SW 1271 (cell line): ENCODE measurements at regions not wholly inside any gene's neighbourhood (a gene's known extent, or its start where the extent isn't known, plus 50 kb on each side); places are given as distances from the start of the nearest gene placed in this dataset.

Source experiments
- DNase-seq, 2 experiments: peaks; one replicate each; lab custom pipeline; 2025; lab: John Stamatoyannopoulos, UW

- DNase-seq, result no peak
Measured at GRCh38 chr10:3516234-3516922, 268.6 kb downstream of the KLF6 start.

GRCh38 chr10:3514691-3515090, 270.3 kb downstream of the KLF6 start:
- no peak for DNase-seq

GRCh38 chr10:3512263-3512662, 272.7 kb downstream of the KLF6 start:
- DNase-seq, result no peak

- DNase-seq, result no peak
Measured at GRCh38 chr10:3511483-3511882, 273.5 kb downstream of the KLF6 start.

- no peak for DNase-seq
Measured at GRCh38 chr10:3510741-3511140, 274.3 kb downstream of the KLF6 start.

GRCh38 chr10:3509355-3509754, 275.7 kb downstream of the KLF6 start:
- DNase-seq, result no peak

- no peak for DNase-seq
Measured at GRCh38 chr10:3503299-3503698, 281.7 kb downstream of the KLF6 start.

GRCh38 chr10:3502673-3503072, 282.3 kb downstream of the KLF6 start:
- no peak for DNase-seq

- DNase-seq, result no peak
Measured at GRCh38 chr10:3500408-3500856, 284.6 kb downstream of the KLF6 start.

GRCh38 chr10:3499120-3499519, 285.9 kb downstream of the KLF6 start:
- DNase-seq, result no peak

GRCh38 chr10:3497581-3497980, 287.4 kb downstream of the KLF6 start:
- DNase-seq, result no peak

GRCh38 chr10:3496138-3496537, 288.9 kb downstream of the KLF6 start:
- DNase-seq, result no peak

- DNase-seq, result no peak
Measured at GRCh38 chr10:3495281-3495680, 289.7 kb downstream of the KLF6 start.

- no peak for DNase-seq
Measured at GRCh38 chr10:3494838-3495230, 290.2 kb downstream of the KLF6 start.

- DNase-seq, result no peak
Measured at GRCh38 chr10:3494131-3494837, 290.7 kb downstream of the KLF6 start.

- DNase-seq, result no peak
Measured at GRCh38 chr10:3493621-3494020, 291.4 kb downstream of the KLF6 start.

- no peak for DNase-seq
Measured at GRCh38 chr10:3491571-3491970, 293.4 kb downstream of the KLF6 start.

- no peak for DNase-seq
Measured at GRCh38 chr10:3487228-3487627, 297.8 kb downstream of the KLF6 start.

GRCh38 chr10:3486346-3487065, 298.5 kb downstream of the KLF6 start:
- peak in 1 of 2 experiments; percentile 5 for DNase-seq

- no peak for DNase-seq
Measured at GRCh38 chr10:3485057-3485686, 299.8 kb downstream of the KLF6 start.

GRCh38 chr10:3484306-3485056, 300.5 kb downstream of the KLF6 start:
- DNase-seq, result no peak
